ENCODE measurements at regions not wholly inside any gene's neighbourhood (a gene's known extent, or its start where the extent isn't known, plus 50 kb on each side); places are given as distances from the start of the nearest gene placed in this dataset.

DNA sequence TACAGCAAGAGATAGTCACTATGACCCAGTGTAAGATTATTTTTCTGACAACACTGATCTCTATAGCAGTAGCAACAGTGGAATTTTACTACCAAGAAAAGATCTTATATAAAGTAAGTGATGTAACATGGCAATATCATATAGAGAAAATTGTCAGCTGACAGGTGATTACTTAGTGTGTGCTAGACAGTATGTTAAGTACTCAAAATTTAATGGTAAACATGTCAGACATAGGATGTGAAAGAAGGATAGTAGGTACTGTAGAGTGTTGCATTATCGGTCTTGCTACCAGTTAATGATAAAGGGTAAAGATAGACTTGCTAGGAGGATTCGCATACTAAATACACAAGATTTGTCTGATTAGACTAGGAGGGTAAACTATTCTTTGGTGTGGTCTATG is 247.4 kb downstream of the CYLC2 start:
- H3K4me3 ChIP-seq (ENCODE audit: low read depth, poor library complexity, severe bottlenecking) = no peak overlapping the region
- no peak for TF ChIP-seq POLR2A (IDR thresholded peaks at IDR 0.05)
- TF ChIP-seq, protein P1, sequence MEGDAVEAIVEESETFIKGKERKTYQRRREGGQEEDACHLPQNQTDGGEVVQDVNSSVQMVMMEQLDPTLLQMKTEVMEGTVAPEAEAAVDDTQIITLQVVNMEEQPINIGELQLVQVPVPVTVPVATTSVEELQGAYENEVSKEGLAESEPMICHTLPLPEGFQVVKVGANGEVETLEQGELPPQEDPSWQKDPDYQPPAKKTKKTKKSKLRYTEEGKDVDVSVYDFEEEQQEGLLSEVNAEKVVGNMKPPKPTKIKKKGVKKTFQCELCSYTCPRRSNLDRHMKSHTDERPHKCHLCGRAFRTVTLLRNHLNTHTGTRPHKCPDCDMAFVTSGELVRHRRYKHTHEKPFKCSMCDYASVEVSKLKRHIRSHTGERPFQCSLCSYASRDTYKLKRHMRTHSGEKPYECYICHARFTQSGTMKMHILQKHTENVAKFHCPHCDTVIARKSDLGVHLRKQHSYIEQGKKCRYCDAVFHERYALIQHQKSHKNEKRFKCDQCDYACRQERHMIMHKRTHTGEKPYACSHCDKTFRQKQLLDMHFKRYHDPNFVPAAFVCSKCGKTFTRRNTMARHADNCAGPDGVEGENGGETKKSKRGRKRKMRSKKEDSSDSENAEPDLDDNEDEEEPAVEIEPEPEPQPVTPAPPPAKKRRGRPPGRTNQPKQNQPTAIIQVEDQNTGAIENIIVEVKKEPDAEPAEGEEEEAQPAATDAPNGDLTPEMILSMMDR (IDR thresholded peaks at IDR 0.05) = no peak
- WGBS, 2 donors = 90 to 96% methylated on average over 2 of the region's 2 CpGs
- intact Hi-C loops (cut with DNase I; ENCODE audit: low total_unique reads) = no loop called here
- no peak for DNase-seq (ENCODE audit: low spot score in 2 of 2)

DNA sequence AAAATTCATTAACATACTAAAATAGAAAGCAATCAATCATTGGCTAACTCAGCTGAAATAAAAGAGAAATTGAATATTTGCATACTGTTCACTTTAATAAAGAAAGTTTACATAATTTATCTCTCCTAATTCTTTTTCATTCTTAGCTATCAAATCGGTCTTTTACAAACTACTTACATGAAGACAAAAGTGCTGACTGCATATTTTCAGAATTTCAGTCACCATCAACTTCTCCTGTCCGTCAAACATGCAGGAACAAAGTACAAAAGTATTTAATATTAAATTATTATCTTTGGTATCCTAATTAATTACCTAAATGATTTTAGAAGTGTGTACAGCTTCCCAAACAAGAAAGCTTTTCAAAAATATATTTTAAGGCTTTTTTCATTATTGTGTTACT is 248.4 kb downstream of the CYLC2 start:
- no peak overlapping the region for H3K4me3 ChIP-seq (ENCODE audit: low read depth, poor library complexity, severe bottlenecking)
- DNase-seq (ENCODE audit: low spot score in 2 of 2) = no peak
- TF ChIP-seq, protein P1 (IDR thresholded peaks at IDR 0.05) = no peak
- no peak for TF ChIP-seq POLR2A (IDR thresholded peaks at IDR 0.05)
- intact Hi-C loops (cut with DNase I; ENCODE audit: low total_unique reads) = no loop called here
- 32 to 67% methylated on average over 2 of the region's 2 CpGs for WGBS, 2 donors

DNA sequence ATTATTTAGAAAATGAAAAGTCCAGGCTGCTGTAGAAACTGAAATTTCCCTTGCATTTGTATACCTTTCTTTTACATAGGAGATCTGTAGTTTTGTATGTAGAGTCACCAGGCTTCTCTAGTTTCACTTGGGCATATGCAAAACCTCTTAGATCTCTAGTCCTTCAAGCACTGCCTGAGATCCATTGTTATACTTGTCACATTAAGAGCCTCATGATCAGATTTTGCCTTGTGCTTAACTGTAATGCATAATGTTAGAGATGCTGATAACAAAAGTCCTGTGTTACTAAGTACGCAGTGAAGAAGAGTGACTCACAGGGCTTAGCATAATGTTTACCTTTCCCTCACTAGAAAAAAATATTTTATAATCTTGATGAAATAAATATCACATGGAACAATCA is 250.2 kb downstream of the CYLC2 start:
- no peak for DNase-seq (ENCODE audit: low spot score in 2 of 2)
- 81% methylated on average over 1 of the region's 1 CpG for WGBS, 2 donors
- H3K4me3 ChIP-seq (ENCODE audit: low read depth, poor library complexity, severe bottlenecking) = no peak overlapping the region
- TF ChIP-seq, protein P1 (IDR thresholded peaks at IDR 0.05) = no peak
- TF ChIP-seq POLR2A (IDR thresholded peaks at IDR 0.05) = no peak
- intact Hi-C loops (cut with DNase I; ENCODE audit: low total_unique reads) = no loop called here

DNA sequence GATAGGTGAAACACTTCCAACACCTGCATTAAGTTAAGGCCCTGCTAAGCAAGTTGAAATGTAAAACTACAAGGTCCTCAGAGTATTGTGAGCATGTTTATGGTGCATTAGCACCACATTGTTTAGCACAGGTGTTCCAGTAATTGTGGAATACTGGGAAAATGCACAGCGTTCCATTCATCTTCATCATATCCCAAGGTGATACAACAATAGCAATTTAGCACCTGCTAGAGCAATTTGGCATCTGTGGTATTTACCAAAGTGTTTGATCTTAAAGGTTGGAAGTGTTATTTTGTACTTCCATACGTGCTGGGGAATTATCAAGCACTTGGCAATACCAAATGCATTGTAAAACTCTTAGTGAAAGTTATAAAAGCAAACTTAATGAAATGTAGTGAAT is 266.8 kb downstream of the CYLC2 start:
- TF ChIP-seq, protein P1 (IDR thresholded peaks at IDR 0.05) = no peak
- TF ChIP-seq POLR2A (IDR thresholded peaks at IDR 0.05) = no peak
- no peak for DNase-seq (ENCODE audit: low spot score in 2 of 2)
- intact Hi-C loops (cut with DNase I; ENCODE audit: low total_unique reads) = no loop called here
- H3K4me3 ChIP-seq (ENCODE audit: low read depth, poor library complexity, severe bottlenecking) = no peak overlapping the region
- WGBS, 2 donors = 55% methylated on average over 2 of the region's 2 CpGs

DNA sequence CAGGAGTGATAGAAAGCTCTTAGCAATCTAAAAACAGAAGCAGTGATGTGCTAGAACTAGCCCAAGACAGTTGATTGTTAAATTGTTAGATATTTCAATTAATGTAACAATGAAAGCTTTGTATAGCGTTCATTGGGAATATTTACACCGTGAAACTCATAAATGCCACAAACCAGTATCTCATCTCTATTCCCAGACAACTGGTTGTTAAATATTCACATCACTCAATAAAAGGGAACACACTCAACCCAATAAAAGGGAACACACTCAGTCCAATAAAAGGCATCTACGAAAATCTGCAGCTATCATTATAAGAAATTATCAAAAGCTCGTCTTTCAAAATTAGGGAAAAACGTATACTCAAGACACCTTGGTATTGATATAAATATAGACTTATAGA is 270.9 kb downstream of the CYLC2 start:
- no peak for TF ChIP-seq POLR2A (IDR thresholded peaks at IDR 0.05)
- TF ChIP-seq, protein P1 (IDR thresholded peaks at IDR 0.05) = no peak
- no peak for DNase-seq (ENCODE audit: low spot score in 2 of 2)
- H3K4me3 ChIP-seq (ENCODE audit: low read depth, poor library complexity, severe bottlenecking) = no peak overlapping the region
- intact Hi-C loops (cut with DNase I; ENCODE audit: low total_unique reads) = no loop called here
- 85 to 86% methylated on average over 5 of the region's 5 CpGs for WGBS, 2 donors

DNA sequence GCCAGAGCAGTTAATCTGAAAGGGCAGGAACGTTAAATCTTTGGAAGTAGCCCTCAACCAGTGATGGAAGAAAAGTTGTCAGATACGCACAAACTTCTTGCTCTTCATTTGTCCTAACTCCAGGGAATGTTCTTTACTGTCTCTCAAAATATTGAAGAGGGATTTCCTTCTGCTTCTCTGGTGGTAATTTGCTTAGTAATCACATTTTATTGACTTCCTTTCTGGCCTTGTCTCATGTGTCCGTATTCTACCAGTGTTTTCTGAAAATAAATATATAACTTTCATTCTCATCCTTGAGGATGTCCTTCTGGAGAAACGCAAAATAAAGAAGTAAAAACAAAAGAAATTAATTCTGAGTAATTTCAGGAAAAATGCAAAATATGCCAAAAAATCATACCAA is 282.1 kb downstream of the CYLC2 start:
- WGBS, 2 donors = 78 to 86% methylated on average over 4 of the region's 4 CpGs
- H3K4me3 ChIP-seq (ENCODE audit: low read depth, poor library complexity, severe bottlenecking) = no peak overlapping the region
- DNase-seq (ENCODE audit: low spot score in 2 of 2) = no peak
- intact Hi-C loops (cut with DNase I; ENCODE audit: low total_unique reads) = no loop called here
- TF ChIP-seq POLR2A (IDR thresholded peaks at IDR 0.05) = no peak
- TF ChIP-seq, protein P1 (IDR thresholded peaks at IDR 0.05) = no peak

Measured in lower leg skin (tissue), 4 donors.